ENCODE measurements at regions not wholly inside any gene's neighbourhood (a gene's known extent, or its start where the extent isn't known, plus 50 kb on each side); places are given as distances from the start of the nearest gene placed in this dataset.
"Not testable (repeated sequence)": the region's sequence is repeated elsewhere in the genome, so short reads cannot be mapped to it uniquely, and the experiment has no call there.

- Histone ChIP-seq H3K14ac (ENCODE audit: low read length in 2 of 2) (no peak overlapping the region), H2AFZ (ENCODE audit: low read depth, low read length) (no peak overlapping the region), H3K4me1 (ENCODE audit: control insufficient read depth, insufficient read depth, low read depth, low read length) (no peaks in the 10 kb centered on the region), H3K4me3 (ENCODE audit: insufficient read depth in 1 of 2, low read depth in 1 of 2, low read length in 2 of 2) (no peak overlapping the region), H3K27me3 (ENCODE audit: control insufficient read depth in 1 of 2, insufficient read depth in 1 of 2, low read length in 2 of 2) (no peaks in the 10 kb centered on the region), H3K18ac (ENCODE audit: low read depth in 1 of 2, low read length in 2 of 2) (no peak overlapping the region), H3K4ac (ENCODE audit: low read depth in 1 of 2, low read length in 2 of 2) (no peak overlapping the region), H3K79me1 (replicated peaks; ENCODE audit: low read length, poor library complexity, severe bottlenecking) (no peaks in the 10 kb centered on the region), H3K36me3 (ENCODE audit: control insufficient read depth in 1 of 2, insufficient read depth in 2 of 2, low read depth in 1 of 2, low read length in 2 of 2) (no peaks in the 10 kb centered on the region), H2BK5ac (ENCODE audit: low read depth, low read length, poor library complexity, severe bottlenecking) (no peak overlapping the region), H3K4me2 (ENCODE audit: low read length, poor library complexity, severe bottlenecking) (no peak overlapping the region), H2AK5ac (ENCODE audit: low read length, severe bottlenecking) (no peak overlapping the region), H2BK12ac (ENCODE audit: low read length in 2 of 2) (no peak overlapping the region), H3K9me3 (ENCODE audit: control insufficient read depth, low read length) (peaks cover 22% of the 10 kb centered on the region), H2BK15ac (ENCODE audit: low read depth, poor library complexity, severe bottlenecking) (no peak overlapping the region), H3K23ac (ENCODE audit: low read length in 2 of 2) (no peak overlapping the region), H2BK120ac (ENCODE audit: low read depth, low read length) (no peak overlapping the region), H4K91ac (ENCODE audit: low read length) (no peak overlapping the region), H3K27ac (ENCODE audit: low read length, poor library complexity, severe bottlenecking) (no peak overlapping the region), H4K8ac (ENCODE audit: low read length) (no peak overlapping the region), H3K9ac (ENCODE audit: low read length) (no peak overlapping the region)
- WGBS: 69% methylated on average over 10 of the region's 13 CpGs
- DNase-seq: no peak
These were observed 125.8 kb upstream of the SRSF6 start for GRCh38 chr20:43331906-43332305.

DNA sequence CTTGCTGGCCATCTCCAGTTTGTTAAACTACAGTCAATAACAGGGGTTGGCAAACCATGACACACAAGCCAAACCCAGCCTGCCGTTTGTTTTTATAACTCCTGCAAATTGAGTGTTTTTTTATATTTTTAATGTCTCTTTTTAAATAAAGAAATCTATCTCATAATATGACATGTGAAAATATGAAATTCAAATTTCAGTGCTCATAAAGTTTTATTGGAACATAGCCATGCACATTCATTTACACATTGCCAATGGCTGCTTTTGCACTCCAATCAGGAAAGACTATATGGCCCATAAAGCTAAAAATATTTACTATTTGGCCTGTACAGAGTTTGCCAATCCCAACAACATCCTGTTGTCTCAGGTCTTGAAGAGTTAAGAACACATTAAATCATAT, 129.0 kb upstream of the SRSF6 start:
- Histone ChIP-seq H3K18ac (ENCODE audit: low read depth in 1 of 2, low read length in 2 of 2) (no peak overlapping the region), H2BK15ac (ENCODE audit: low read depth, poor library complexity, severe bottlenecking) (no peak overlapping the region), H2BK5ac (ENCODE audit: low read depth, low read length, poor library complexity, severe bottlenecking) (no peak overlapping the region), H4K91ac (ENCODE audit: low read length) (no peak overlapping the region), H3K4me1 (ENCODE audit: control insufficient read depth, insufficient read depth, low read depth, low read length) (no peaks in the 10 kb centered on the region), H2BK12ac (ENCODE audit: low read length in 2 of 2) (no peak overlapping the region), H2BK120ac (ENCODE audit: low read depth, low read length) (no peak overlapping the region), H4K8ac (ENCODE audit: low read length) (no peak overlapping the region), H3K9ac (ENCODE audit: low read length) (no peak overlapping the region), H3K23ac (ENCODE audit: low read length in 2 of 2) (no peak overlapping the region), H3K4ac (ENCODE audit: low read depth in 1 of 2, low read length in 2 of 2) (no peak overlapping the region), H3K14ac (ENCODE audit: low read length in 2 of 2) (no peak overlapping the region), H3K4me2 (ENCODE audit: low read length, poor library complexity, severe bottlenecking) (no peak overlapping the region), H3K79me1 (replicated peaks; ENCODE audit: low read length, poor library complexity, severe bottlenecking) (no peaks in the 10 kb centered on the region), H3K36me3 (ENCODE audit: control insufficient read depth in 1 of 2, insufficient read depth in 2 of 2, low read depth in 1 of 2, low read length in 2 of 2) (no peaks in the 10 kb centered on the region), H3K27me3 (ENCODE audit: control insufficient read depth in 1 of 2, insufficient read depth in 1 of 2, low read length in 2 of 2) (peaks cover 0 to 12% of the 10 kb centered on the region in 2 experiments), H3K27ac (ENCODE audit: low read length, poor library complexity, severe bottlenecking) (no peak overlapping the region), H2AFZ (ENCODE audit: low read depth, low read length) (no peak overlapping the region), H3K4me3 (ENCODE audit: insufficient read depth in 1 of 2, low read depth in 1 of 2, low read length in 2 of 2) (no peak overlapping the region), H3K9me3 (ENCODE audit: control insufficient read depth, low read length) (peaks cover under 1% of the 10 kb centered on the region), H2AK5ac (ENCODE audit: low read length, severe bottlenecking) (no peak overlapping the region)
- WGBS: no CpG with 5 or more reads among the region's 1 CpG
- DNase-seq: no peak

- WGBS: 75% methylated on average over 4 of the region's 4 CpGs
- H3K18ac ChIP-seq (ENCODE audit: low read depth in 1 of 2, low read length in 2 of 2): not testable (repeated sequence)
These were observed 130.5 kb upstream of the SRSF6 start for GRCh38 chr20:43327234-43327633.

DNA sequence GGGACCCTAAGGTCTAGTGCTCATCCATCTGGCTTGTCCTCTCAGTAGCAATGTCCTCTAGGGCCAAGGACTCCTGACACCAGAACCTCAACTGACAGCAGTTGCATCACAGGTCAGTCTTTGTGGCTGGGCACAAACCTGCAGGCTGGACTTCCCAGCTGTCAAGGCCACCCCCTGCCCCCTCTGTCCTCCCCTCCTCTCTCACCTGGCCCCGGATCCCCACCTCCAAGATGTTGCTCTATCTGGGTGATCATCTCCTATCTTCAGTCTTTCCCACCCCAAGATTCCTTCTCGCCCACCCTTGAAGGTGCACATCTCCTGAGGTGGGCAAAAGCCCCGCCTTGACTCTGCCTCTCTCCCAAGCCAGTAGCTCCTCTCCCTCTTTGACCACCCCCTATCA, 131.8 kb upstream of the SRSF6 start:
- Histone ChIP-seq H2AK5ac (ENCODE audit: low read length, severe bottlenecking) (no peak overlapping the region), H3K4me3 (ENCODE audit: insufficient read depth in 1 of 2, low read depth in 1 of 2, low read length in 2 of 2) (no peak overlapping the region), H2BK15ac (ENCODE audit: low read depth, poor library complexity, severe bottlenecking) (no peak overlapping the region), H3K4me1 (ENCODE audit: control insufficient read depth, insufficient read depth, low read depth, low read length) (no peaks in the 10 kb centered on the region), H3K4me2 (ENCODE audit: low read length, poor library complexity, severe bottlenecking) (no peak overlapping the region), H3K14ac (ENCODE audit: low read length in 2 of 2) (no peak overlapping the region), H4K91ac (ENCODE audit: low read length) (no peak overlapping the region), H3K23ac (ENCODE audit: low read length in 2 of 2) (no peak overlapping the region), H3K27ac (ENCODE audit: low read length, poor library complexity, severe bottlenecking) (no peak overlapping the region), H3K18ac (ENCODE audit: low read depth in 1 of 2, low read length in 2 of 2) (no peak overlapping the region), H3K9ac (ENCODE audit: low read length) (no peak overlapping the region), H3K36me3 (ENCODE audit: control insufficient read depth in 1 of 2, insufficient read depth in 2 of 2, low read depth in 1 of 2, low read length in 2 of 2) (no peaks in the 10 kb centered on the region), H2BK12ac (ENCODE audit: low read length in 2 of 2) (no peak overlapping the region), H3K9me3 (ENCODE audit: control insufficient read depth, low read length) (no peaks in the 10 kb centered on the region), H2BK5ac (ENCODE audit: low read depth, low read length, poor library complexity, severe bottlenecking) (no peak overlapping the region), H3K79me1 (replicated peaks; ENCODE audit: low read length, poor library complexity, severe bottlenecking) (no peaks in the 10 kb centered on the region), H3K4ac (ENCODE audit: low read depth in 1 of 2, low read length in 2 of 2) (no peak overlapping the region), H2AFZ (ENCODE audit: low read depth, low read length) (no peak overlapping the region), H3K27me3 (ENCODE audit: control insufficient read depth in 1 of 2, insufficient read depth in 1 of 2, low read length in 2 of 2) (peaks cover 0 to 12% of the 10 kb centered on the region in 2 experiments), H2BK120ac (ENCODE audit: low read depth, low read length) (no peak overlapping the region), H4K8ac (ENCODE audit: low read length) (no peak overlapping the region)
- no peak for DNase-seq
- 53% methylated on average over 3 of the region's 3 CpGs for WGBS

More at GRCh38 chr20:43327234-43327633, 130.5 kb upstream of the SRSF6 start:
- not testable (repeated sequence) for H3K4me2 ChIP-seq (ENCODE audit: low read length, poor library complexity, severe bottlenecking); DNase-seq; H3K4me1 ChIP-seq (ENCODE audit: control insufficient read depth, insufficient read depth, low read depth, low read length); H4K91ac ChIP-seq (ENCODE audit: low read length); H2AK5ac ChIP-seq (ENCODE audit: low read length, severe bottlenecking); H3K27ac ChIP-seq (ENCODE audit: low read length, poor library complexity, severe bottlenecking); H3K23ac ChIP-seq (ENCODE audit: low read length in 2 of 2); H3K9me3 ChIP-seq (ENCODE audit: control insufficient read depth, low read length); H2BK5ac ChIP-seq (ENCODE audit: low read depth, low read length, poor library complexity, severe bottlenecking); H2BK15ac ChIP-seq (ENCODE audit: low read depth, poor library complexity, severe bottlenecking); H3K14ac ChIP-seq (ENCODE audit: low read length in 2 of 2); H2AFZ ChIP-seq (ENCODE audit: low read depth, low read length); H3K4ac ChIP-seq (ENCODE audit: low read depth in 1 of 2, low read length in 2 of 2); H3K79me1 ChIP-seq (replicated peaks; ENCODE audit: low read length, poor library complexity, severe bottlenecking); H2BK12ac ChIP-seq (ENCODE audit: low read length in 2 of 2); H3K9ac ChIP-seq (ENCODE audit: low read length); H4K8ac ChIP-seq (ENCODE audit: low read length); H3K36me3 ChIP-seq (ENCODE audit: control insufficient read depth in 1 of 2, insufficient read depth in 2 of 2, low read depth in 1 of 2, low read length in 2 of 2); H2BK120ac ChIP-seq (ENCODE audit: low read depth, low read length); H3K4me3 ChIP-seq (ENCODE audit: insufficient read depth in 1 of 2, low read depth in 1 of 2, low read length in 2 of 2)
- peaks cover 0 to 12% of the 10 kb centered on the region in 2 experiments for H3K27me3 ChIP-seq (ENCODE audit: control insufficient read depth in 1 of 2, insufficient read depth in 1 of 2, low read length in 2 of 2)
